Adrenal gland (tissue), 5 donors: ENCODE measurements at regions not wholly inside any gene's neighbourhood (a gene's known extent, or its start where the extent isn't known, plus 50 kb on each side); places are given as distances from the start of the nearest gene placed in this dataset.

Experiments
- CTCF ChIP-seq, 6 experiments: fragments of 450-650 bp in 4 of 6; fragments of 200-600 bp in 2 of 6; sonication (generic) in 1 of 6; IDR thresholded peaks; 1 replicate in 5 of 6; 2 replicates in 1 of 6; pipeline versions ENCODE4 v1.5.1 to v1.8.0; 2016 to 2021; ENCODE audit warnings: antibody characterized with exemption in 6 of 6, mild to moderate bottlenecking in 2 of 6, moderate library complexity in 1 of 6
- POLR2A ChIP-seq, 2 donors: fragments of 450-650 bp; IDR thresholded peaks; one replicate each; pipeline ENCODE4 v1.6.1; 2017; ENCODE audit warnings: antibody characterized with exemption in 2 of 2, mild to moderate bottlenecking in 2 of 2, moderate library complexity in 1 of 2
- donor health status: DM: no; HTN: no; CAD: no.

GRCh38 chr6:151676460-151676945, 131.0 kb upstream of the ESR1 start:
- TF ChIP-seq POLR2A (IDR thresholded peaks at IDR 0.05) (no peak), CTCF (IDR thresholded peaks at IDR 0.05) (no peak)
